WTC11 (cell line): ENCODE measurements at regions not wholly inside any gene's neighbourhood (a gene's known extent, or its start where the extent isn't known, plus 50 kb on each side); places are given as distances from the start of the nearest gene placed in this dataset.

Experiments used
- ATAC-seq: fragments of 200-7000 bp; cut with Tn5 transposase; 2 replicates; pipeline ENCODE4 v1.10.0; 2021; ENCODE audit warnings: mild to moderate bottlenecking, moderate library complexity
- CTCF ChIA-PET: fragments of 300-600 bp; sonication (Branson Sonifier 250); formaldehyde crosslinking; loops from one replicate; lab custom pipeline; 2021; ENCODE audit warnings: antibody characterized with exemption; lab: Charles Lee
- POLR2A ChIA-PET: fragments of 350-600 bp; sonication (Branson Sonifier 250); formaldehyde crosslinking; loops from one replicate; lab custom pipeline; 2021; ENCODE audit warnings: antibody characterized with exemption; lab: Charles Lee
- DNase-seq: peaks from one replicate; pipeline ENCODE4 v3.0.0; 2021; ENCODE audit warnings: low spot score
- H3K27ac Mint-ChIP-seq: 2 replicates; pipeline ENCODE4 v1.8.0; 2021; ENCODE audit warnings: mixed read lengths
- H3K27me3 Mint-ChIP-seq: 2 replicates; pipeline ENCODE4 v1.8.0; 2021; ENCODE audit warnings: low read depth, mild to moderate bottlenecking, moderate library complexity, mixed read lengths
- H3K36me3 Mint-ChIP-seq: 2 replicates; pipeline ENCODE4 v1.8.0; 2021; ENCODE audit warnings: mixed read lengths
- H3K4me1 Mint-ChIP-seq: 2 replicates; pipeline ENCODE4 v1.8.0; 2022; ENCODE audit warnings: mixed read lengths
- H3K4me3 Mint-ChIP-seq: 2 replicates; pipeline ENCODE4 v1.8.0; 2021; ENCODE audit warnings: mild to moderate bottlenecking, moderate library complexity, mixed read lengths
- H3K9me3 Mint-ChIP-seq: 2 replicates; pipeline ENCODE4 v1.8.0; 2021; ENCODE audit warnings: mixed read lengths
- ARID4B ChIP-seq: sonication (generic); formaldehyde crosslinking; IDR thresholded peaks from 2 replicates; pipeline ENCODE4 v1.8.0; 2023; ENCODE audit warnings: missing genetic modification reagents, mild to moderate bottlenecking, borderline replicate concordance
- ATF2 ChIP-seq: sonication (generic); formaldehyde crosslinking; IDR thresholded peaks from 2 replicates; pipeline ENCODE4 v1.8.1; 2022; ENCODE audit warnings: low read depth, missing genetic modification reagents, borderline replicate concordance
- ATF3 ChIP-seq: sonication (generic); formaldehyde crosslinking; conservative IDR thresholded peaks from 2 replicates; pipeline ENCODE4 v1.8.1; 2022; ENCODE audit warnings: mild to moderate bottlenecking, missing genetic modification reagents
- ELF4 ChIP-seq: sonication (generic); formaldehyde crosslinking; IDR thresholded peaks from 2 replicates; pipeline ENCODE4 v1.8.1; 2022; ENCODE audit warnings: low read depth, mild to moderate bottlenecking, moderate library complexity, missing genetic modification reagents
- GABPB1 ChIP-seq: sonication (generic); formaldehyde crosslinking; IDR thresholded peaks from 2 replicates; pipeline ENCODE4 v1.8.1; 2023; ENCODE audit warnings: mild to moderate bottlenecking, missing genetic modification reagents
- GRHL2 ChIP-seq: fragments of 250-450 bp; sonication (Bioruptor Pico); IDR thresholded peaks from 2 replicates; pipeline ENCODE4 v1.8.0; 2022; ENCODE audit warnings: mild to moderate bottlenecking, moderate library complexity; ENCODE audit not compliant: insufficient replicate concordance, severe bottlenecking
- IRF2 ChIP-seq: sonication (generic); formaldehyde crosslinking; IDR thresholded peaks from 2 replicates; pipeline ENCODE4 v1.8.0; 2022; ENCODE audit warnings: low read depth, missing genetic modification reagents, borderline replicate concordance
- JAZF1 ChIP-seq: fragments of 250-450 bp; sonication (Bioruptor Pico); IDR thresholded peaks from 2 replicates; pipeline ENCODE4 v1.9.0; 2021; ENCODE audit warnings: moderate library complexity, mild to moderate bottlenecking, inconsistent platforms
- KAT7 ChIP-seq: sonication (generic); formaldehyde crosslinking; IDR thresholded peaks from 2 replicates; pipeline ENCODE4 v1.8.1; 2023; ENCODE audit warnings: missing genetic modification reagents, mild to moderate bottlenecking, borderline replicate concordance
- NFE2L1 ChIP-seq: sonication (generic); formaldehyde crosslinking; IDR thresholded peaks from 2 replicates; pipeline ENCODE4 v1.8.1; 2023; ENCODE audit warnings: missing genetic modification reagents
- NFYB ChIP-seq: sonication (generic); formaldehyde crosslinking; conservative IDR thresholded peaks from 2 replicates; pipeline ENCODE4 v1.8.0; 2022; ENCODE audit warnings: low read depth, missing genetic modification reagents
- NR2C2 ChIP-seq: sonication (generic); formaldehyde crosslinking; IDR thresholded peaks from 2 replicates; pipeline ENCODE4 v1.8.0; 2022; ENCODE audit warnings: mild to moderate bottlenecking, missing genetic modification reagents
- NR3C1 ChIP-seq: sonication (generic); formaldehyde crosslinking; conservative IDR thresholded peaks from 2 replicates; pipeline ENCODE4 v1.8.1; 2023; ENCODE audit warnings: low read depth, mild to moderate bottlenecking, missing genetic modification reagents
- OVOL2 ChIP-seq: fragments of 250-450 bp; sonication (Bioruptor Pico); IDR thresholded peaks from 2 replicates; pipeline ENCODE4 v1.9.0; 2021; ENCODE audit warnings: mild to moderate bottlenecking, borderline replicate concordance
- PRDM15 ChIP-seq: sonication (generic); formaldehyde crosslinking; IDR thresholded peaks from 2 replicates; pipeline ENCODE4 v1.8.0; 2022; ENCODE audit warnings: missing genetic modification reagents
- SMAD3 ChIP-seq: sonication (generic); formaldehyde crosslinking; IDR thresholded peaks from 2 replicates; pipeline ENCODE4 v1.8.0; 2022; ENCODE audit warnings: missing genetic modification reagents, mild to moderate bottlenecking, borderline replicate concordance
- ZBTB21 ChIP-seq: sonication (generic); formaldehyde crosslinking; IDR thresholded peaks from 2 replicates; pipeline ENCODE4 v1.8.1; 2023; ENCODE audit warnings: mild to moderate bottlenecking, missing genetic modification reagents, borderline replicate concordance
- ZNF121 ChIP-seq: sonication (generic); formaldehyde crosslinking; IDR thresholded peaks from 2 replicates; pipeline ENCODE4 v1.8.0; 2023; ENCODE audit warnings: missing genetic modification reagents
- ZNF263 ChIP-seq: sonication (generic); formaldehyde crosslinking; IDR thresholded peaks from 2 replicates; pipeline ENCODE4 v1.8.1; 2022; ENCODE audit warnings: low read depth, mild to moderate bottlenecking, moderate library complexity, missing genetic modification reagents
- ZNF512 ChIP-seq: sonication (generic); formaldehyde crosslinking; IDR thresholded peaks from 2 replicates; pipeline ENCODE4 v1.8.1; 2022; ENCODE audit warnings: missing genetic modification reagents, borderline replicate concordance
- TF ChIP-seq, protein P1 (sequence below): fragments of 250-450 bp; sonication (Bioruptor Pico); conservative IDR thresholded peaks from 2 replicates; pipeline ENCODE4 v1.9.0; 2021; ENCODE audit warnings: mild to moderate bottlenecking

DNA sequence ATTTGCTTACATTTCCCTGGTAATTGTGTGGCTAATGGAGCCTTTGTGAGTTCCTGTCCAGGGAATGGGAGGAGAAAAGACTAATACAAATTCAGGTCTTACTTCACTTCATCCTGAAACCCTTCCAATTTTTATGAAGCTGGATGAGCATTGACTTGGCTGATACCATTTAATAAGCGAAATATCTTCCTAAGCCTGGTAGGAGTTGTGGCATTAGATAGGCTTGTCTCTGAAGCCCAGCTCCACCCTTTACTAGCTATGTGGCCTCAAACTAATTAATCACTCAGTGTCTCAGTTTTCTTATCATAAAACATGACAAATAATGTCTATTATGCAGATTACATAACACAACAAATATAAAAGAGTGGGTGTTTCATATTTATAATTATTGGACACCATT is 106.3 kb downstream of the FGF9 start:
- Mint-ChIP-seq H3K36me3 (no peaks in the 10 kb centered on the region; the same call in 1 of the 2 replicates), H3K27me3 (no peaks in the 10 kb centered on the region), H3K27ac (no peak overlapping the region), H3K4me3 (no peak overlapping the region), H3K4me1 (no peaks in the 10 kb centered on the region), H3K9me3 (peaks cover 15% of the 10 kb centered on the region)
- TF ChIP-seq GABPB1 (CRISPR knock-in tag) (no peak), NR2C2 (CRISPR knock-in tag) (no peak), JAZF1 (CRISPR knock-in tag) (no peak), ELF4 (CRISPR knock-in tag) (no peak), OVOL2 (CRISPR knock-in tag) (no peak), NR3C1 (no peak), SMAD3 (CRISPR knock-in tag) (no peak), ATF2 (CRISPR knock-in tag) (no peak), NFE2L1 (CRISPR knock-in tag) (no peak), KAT7 (no peak), ZBTB21 (CRISPR knock-in tag) (no peak), ATF3 (no peak), GRHL2 (CRISPR knock-in tag) (no peak), NFYB (CRISPR knock-in tag) (no peak), ZNF263 (CRISPR knock-in tag) (no peak), ZNF512 (CRISPR knock-in tag) (no peak)
- ChIA-PET CTCF (interaction anchor here (1.2 kb wide), 1 partner anchor 13 kb away, joined by 3 read pairs; no protein-coding TSS in a partner anchor), POLR2A (no interaction called here)
- DNase-seq (no peak), ATAC-seq (no peak)

DNA sequence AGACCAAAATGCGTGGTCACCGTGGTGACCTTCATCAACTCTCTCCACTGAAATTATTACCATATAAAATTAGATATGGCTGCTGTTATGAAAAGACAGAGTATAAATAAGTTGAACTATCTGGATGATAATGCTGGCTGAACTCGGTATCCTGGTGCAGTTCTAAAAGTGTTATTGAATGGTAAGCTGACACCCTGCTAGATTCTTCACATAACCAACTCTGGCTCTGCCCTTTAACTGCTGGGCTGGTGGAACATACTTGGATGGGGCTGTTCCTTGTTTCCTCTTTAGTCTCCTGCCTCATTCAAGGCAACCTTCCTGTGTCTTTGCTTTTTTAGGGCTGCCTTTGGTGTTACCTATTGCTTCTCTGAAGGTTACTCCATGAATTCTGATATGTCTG is 106.9 kb downstream of the FGF9 start:
- H3K4me3 Mint-ChIP-seq = no peak overlapping the region
- H3K4me1 Mint-ChIP-seq = no peaks in the 10 kb centered on the region
- H3K27ac Mint-ChIP-seq = no peak overlapping the region
- no peaks in the 10 kb centered on the region for H3K27me3 Mint-ChIP-seq
- ATAC-seq (no peak), DNase-seq (no peak)
- H3K9me3 Mint-ChIP-seq = peaks cover 17% of the 10 kb centered on the region
- ChIA-PET POLR2A (no interaction called here), CTCF (no interaction called here)
- H3K36me3 Mint-ChIP-seq = no peaks in the 10 kb centered on the region; the same call in 1 of the 2 replicates
- TF ChIP-seq PRDM15 (CRISPR knock-in tag) = no peak
- TF ChIP-seq, protein P1, sequence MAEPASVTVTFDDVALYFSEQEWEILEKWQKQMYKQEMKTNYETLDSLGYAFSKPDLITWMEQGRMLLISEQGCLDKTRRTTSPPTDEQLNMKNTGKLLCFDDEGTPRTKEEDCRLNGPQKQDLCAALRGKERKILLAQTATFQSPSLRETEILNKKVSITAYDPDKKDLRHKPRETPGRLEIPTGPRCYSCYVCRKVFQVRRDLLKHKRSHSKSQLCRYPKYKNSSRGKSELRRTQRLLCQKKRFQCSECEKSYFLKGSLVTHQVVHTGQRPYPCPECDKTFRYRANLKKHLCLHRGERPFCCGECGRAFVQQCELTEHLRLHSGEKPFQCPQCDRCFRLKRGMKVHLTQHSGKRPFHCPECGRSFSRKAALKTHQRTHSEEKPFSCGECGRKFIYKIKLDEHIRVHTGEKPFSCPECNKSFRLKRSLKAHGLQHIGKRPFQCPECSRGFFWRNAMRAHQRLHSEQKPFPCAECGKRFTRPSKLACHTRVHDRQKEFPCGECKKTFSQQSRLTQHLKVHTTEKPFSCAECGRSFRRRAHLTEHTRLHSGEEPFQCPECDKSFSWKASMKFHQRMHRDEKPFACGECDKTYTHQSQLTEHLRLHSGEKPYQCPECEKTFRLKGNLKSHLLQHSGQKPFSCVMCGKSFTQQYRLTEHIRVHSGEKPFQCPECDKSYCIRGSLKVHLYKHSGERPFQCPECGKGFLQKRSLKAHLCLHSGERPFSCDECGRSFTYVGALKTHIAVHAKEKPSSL (CRISPR knock-in tag) = no peak
- no peak for TF ChIP-seq ARID4B (CRISPR knock-in tag)
- TF ChIP-seq ZBTB21 (CRISPR knock-in tag) = no peak
- TF ChIP-seq IRF2 (CRISPR knock-in tag) = no peak
- no peak for TF ChIP-seq ZNF121 (CRISPR knock-in tag)
